COLO668 (cell line): ENCODE measurements at regions not wholly inside any gene's neighbourhood (a gene's known extent, or its start where the extent isn't known, plus 50 kb on each side); places are given as distances from the start of the nearest gene placed in this dataset.
"Not testable (repeated sequence)": the region's sequence is repeated elsewhere in the genome, so short reads cannot be mapped to it uniquely, and the experiment has no call there.

Experiments
- DNase-seq: peaks from one replicate; lab custom pipeline; 2025; ENCODE audit not compliant: unreplicated experiment; lab: John Stamatoyannopoulos, UW

DNA sequence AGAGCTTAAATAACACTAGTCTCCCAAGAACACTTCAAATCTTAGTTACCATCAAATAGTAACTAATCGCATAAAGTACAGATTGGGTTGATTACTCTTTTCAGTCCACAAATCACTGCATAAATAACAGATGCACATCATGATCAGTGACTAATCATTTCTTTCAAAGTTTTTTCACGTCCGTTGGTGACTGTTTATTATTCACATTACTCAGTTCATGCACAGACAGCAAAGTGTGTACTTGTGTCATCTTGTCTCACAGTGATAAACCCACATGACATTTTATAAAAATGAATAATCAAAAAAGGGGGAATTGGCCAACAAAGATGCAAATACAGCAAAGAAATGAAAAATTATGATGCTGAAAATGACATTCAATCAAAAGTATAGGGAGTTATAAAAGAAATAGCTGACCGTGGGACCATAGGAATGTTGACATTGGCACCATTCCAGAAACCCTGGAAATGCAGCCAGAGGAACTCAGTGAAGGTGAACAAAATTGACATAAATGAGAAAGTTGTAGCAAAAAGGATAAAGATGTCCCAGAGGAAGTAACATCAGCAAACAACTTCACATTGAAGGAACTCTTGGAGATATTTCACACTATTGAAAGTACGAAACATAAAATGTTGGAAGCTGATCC is 161.5 kb downstream of the SOX3 start:
- no peak for DNase-seq

GRCh38 chrX:140342410-140342809 is 162.5 kb downstream of the SOX3 start:
- DNase-seq, result no peak

DNA sequence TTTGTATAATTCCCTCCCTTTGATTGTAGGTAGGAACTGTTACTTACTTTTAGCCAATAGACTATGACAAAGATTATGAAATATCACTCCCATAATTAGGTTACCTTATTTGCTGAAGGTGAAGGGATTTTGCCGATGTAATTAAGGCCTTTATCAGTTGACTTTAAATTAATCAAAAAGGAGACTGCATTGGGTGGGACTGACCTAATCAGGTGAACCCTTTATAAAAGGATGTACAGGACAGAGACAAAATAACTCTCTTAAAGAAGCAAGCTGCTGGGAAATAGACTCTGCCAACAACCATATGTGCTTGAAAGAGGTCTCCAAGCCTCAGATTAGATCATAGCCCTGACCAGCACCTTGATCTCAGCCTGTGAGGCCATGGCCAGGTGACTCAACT is 167.6 kb downstream of the SOX3 start:
- no peak for DNase-seq

DNA sequence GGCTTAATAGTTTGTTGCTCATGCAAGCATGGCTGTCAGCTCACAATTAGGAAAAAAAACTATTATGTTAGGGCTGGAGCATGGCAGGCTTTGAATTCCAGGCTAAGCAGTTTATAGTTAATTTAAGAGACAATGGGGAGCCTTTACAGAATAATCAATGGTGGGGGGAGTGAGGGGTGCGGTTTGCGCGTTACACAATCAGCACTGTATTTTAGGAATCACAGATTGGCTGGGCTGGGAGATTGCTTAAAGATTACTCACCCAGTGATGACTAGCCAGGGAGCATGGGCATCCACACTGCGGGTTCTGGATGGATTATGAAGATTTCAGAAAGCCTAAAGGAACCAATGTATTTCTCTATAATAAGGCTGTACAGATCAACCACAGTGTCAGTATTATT is 186.6 kb downstream of the SOX3 start:
- no peak for DNase-seq

DNA sequence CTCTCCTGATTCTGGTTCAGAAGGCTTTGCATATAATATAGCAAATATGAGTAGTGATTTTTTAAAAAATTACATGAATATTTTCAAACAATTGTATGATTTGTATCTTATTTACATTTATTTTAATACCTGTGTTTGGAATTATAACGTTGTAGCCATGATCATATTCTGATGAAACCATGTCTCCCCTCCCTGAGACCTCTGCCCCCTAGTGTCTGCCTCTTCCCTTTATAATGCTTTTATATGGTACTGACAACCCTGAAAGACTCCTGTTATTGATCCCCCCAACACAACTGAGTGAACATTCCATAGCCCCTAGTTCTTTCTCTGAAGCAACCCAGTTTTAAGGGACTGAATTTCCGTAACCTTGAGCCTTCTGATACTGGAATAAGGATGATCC is 187.4 kb downstream of the SOX3 start:
- DNase-seq, result no peak

GRCh38 chrX:140298960-140299825 is 205.7 kb downstream of the SOX3 start:
- DNase-seq, result no peak

DNA sequence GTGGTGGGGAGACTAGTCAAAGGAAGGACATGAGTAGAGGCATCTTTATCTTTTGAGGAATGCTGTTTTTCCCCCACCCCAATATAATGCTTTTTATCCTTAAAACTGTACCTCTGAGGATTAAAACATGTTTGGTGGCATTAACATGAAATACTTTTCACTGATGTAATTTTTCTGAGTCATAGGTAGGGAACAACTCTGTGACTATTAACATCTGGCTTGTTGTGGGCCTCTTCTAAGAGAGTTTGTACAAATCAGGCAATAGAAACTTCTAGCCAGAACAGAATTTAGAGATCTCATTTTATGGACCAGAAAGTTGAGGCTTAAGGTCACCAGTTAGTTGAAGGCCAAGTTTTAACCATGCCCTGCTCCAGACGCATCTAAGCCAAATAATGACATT is 207.6 kb downstream of the SOX3 start:
- no peak for DNase-seq

DNA sequence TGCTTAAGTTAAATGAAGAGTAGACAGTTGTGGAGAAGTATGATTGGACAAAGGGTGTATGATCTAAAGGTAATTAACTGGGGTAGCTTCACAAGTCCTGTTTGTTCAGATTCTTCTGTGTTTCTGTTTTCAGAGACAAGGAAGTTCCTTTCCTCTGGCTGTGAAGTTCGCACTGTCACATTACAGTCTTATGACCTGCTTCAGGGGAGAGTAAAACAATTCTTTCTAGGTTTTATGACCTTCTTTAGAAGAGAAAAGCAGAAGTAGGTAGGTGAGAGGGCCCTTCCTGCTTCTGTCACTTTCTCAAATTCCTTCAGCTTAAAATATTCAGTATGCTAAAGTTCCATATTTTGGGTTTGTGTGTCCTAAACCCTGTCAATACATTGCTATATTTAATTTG is 211.9 kb downstream of the SOX3 start:
- DNase-seq, result no peak

DNA sequence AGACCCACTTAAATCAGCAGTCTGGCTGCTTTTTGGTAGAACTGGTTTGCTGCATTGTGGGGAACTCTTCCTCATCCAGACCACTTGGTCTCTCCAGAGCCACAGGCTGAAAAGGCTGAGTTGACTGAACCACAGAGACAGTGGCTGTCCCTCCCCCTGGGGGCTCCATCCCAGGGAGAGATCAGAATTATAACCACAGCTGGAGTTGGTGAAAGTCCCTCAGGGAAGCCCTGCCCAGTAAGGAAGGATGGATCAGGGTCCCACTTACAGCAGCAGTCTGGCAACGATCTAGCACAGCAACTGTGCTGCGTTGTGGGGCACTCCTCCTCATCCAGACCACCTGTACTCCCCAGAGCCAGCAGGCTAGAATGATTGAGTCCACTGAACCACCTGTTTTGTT is 212.7 kb downstream of the SOX3 start:
- no peak for DNase-seq

- no peak for DNase-seq
Measured at GRCh38 chrX:140274811-140275525, 229.9 kb downstream of the SOX3 start.

DNA sequence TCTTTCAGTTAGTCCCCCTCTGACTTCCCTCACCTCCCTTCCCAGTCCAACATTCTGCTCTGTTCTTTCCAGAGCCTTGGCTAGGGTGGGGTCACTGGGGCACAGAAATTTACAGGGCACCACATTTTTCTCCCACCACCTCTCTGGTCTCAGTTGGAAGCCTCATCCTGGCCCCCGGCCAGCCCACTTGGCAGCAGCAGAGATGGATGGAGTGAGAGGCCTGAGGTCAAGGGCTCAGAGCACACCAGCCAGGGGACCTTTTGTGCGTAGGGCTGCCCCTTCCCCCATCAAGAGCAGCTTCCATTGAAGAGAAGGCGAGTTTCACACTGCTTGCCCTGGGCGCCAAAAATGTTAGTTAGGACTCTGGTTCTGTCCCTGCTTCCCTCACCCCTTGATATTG is 230.9 kb downstream of the SOX3 start:
- no peak for DNase-seq

DNA sequence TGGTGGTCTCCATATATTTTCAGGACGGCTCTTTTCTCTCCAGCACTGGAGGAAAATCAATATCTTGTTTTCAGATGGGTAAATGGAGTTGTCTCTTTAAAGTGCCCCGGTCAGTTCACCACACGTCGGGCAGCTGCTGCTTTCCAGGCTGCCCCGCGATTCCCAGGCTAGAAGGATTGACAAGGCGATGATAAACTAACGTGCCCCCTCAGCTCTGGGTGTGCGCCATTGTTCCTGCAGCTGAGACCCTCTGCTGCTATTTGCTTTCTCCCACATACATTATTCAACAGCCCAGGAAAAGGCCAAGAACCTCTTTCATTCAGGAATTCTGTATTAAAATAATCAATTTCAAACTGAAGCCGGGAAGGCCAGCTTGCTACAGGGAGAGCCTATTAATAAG is 254.5 kb downstream of the SOX3 start:
- no peak for DNase-seq

GRCh38 chrX:140249088-140249487 is 255.8 kb downstream of the SOX3 start:
- DNase-seq, result no peak

GRCh38 chrX:140229191-140229590 is 263.9 kb upstream of the CXorf66 start:
- DNase-seq, result no peak

GRCh38 chrX:140226037-140226436 is 260.7 kb upstream of the CXorf66 start:
- DNase-seq, result not testable (repeated sequence)

- not testable (repeated sequence) for DNase-seq
Measured at GRCh38 chrX:140215894-140216293, 250.6 kb upstream of the CXorf66 start.

GRCh38 chrX:140214518-140214917 is 249.2 kb upstream of the CXorf66 start:
- DNase-seq, result not testable (repeated sequence)

DNA sequence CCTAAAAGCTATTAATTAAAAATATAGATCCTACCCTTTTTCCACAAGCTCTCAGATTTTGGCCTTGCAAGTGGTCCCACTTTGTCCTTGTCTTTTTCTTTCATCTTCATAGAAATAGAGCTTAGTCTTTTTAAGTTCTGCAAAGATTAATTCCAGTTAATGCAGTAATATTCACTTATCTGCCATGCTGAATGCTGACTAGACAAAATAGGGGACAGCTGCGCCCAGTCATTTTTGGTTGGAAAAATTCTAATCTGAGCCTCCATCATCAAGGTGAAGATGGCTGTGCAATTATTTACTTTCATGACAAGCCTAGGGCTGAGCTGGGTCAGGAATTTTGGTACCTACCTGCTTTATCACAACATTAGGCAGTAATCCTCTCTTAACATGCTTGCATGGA is 241.3 kb upstream of the CXorf66 start:
- no peak for DNase-seq

DNA sequence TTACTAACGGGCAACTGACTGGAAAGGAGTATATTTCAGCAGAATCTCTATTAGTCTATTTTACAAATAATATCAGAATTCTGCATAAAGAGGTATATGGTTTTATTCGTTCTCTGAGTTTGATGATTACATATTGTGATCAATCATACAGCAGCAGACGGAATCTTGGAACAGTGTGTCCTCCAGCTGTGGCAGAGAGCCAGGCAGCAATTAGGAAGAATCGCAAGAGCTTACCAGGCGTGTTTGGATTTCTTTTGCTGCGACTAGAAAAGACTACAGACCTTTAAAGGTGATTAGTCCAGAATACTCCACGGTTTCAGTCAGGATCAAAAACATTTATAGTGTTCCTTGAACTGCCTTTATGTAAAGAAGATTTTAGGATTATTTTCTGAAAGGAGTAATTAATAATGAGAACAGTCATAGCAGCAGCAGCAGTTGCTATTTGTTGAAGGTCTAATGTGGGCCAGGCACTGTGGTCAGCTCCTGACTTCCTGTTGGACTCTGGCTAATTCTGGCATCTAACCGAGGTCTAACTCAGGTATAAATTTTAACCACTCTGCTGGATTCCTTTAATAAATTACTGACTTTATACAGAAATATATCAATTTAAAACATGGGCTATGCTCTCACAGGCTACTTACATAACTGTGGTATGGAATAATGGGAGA is 225.3 kb upstream of the CXorf66 start:
- no peak for DNase-seq

DNA sequence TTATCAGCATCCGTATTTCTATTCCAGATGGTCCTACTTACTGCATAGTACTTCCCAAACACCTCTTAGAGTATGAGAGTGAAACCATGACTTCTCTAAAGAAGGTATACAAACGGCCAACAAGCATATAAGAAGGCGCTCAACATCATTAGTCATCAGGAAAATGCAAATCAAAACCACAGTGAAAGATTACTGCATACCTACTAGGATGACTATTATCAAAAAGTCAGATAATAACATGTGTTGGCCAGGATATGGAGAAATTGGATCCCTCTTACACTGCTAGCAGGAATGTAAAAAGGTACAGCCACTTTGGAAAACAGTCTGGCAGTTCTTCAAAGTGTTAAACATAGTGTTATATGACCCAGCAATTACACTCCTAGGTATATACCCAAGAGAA is 215.3 kb upstream of the CXorf66 start:
- no peak for DNase-seq

DNA sequence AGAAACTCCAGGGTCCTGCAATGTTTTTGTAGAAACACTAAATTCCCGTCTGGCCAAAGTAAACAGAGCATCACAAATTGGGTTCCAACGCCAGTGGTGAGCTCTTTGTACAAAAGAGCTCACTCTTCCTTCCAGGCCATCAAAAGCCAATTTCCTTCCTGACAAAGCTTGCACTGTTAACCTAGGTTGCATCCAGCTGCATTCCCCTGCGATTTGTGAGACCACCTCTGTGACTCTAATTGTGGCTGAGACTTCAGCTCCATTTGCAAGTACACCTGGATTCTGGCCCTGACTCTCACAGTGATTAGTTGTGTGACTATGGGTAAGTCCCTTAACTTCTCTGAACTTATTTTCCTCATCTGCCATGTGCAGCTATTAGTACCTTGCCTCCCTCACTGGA is 212.5 kb upstream of the CXorf66 start:
- DNase-seq, result no peak
